Endothelial cell of umbilical vein (primary cell): ENCODE measurements at regions not wholly inside any gene's neighbourhood (a gene's known extent, or its start where the extent isn't known, plus 50 kb on each side); places are given as distances from the start of the nearest gene placed in this dataset.

Source experiments
- BruUV-seq: library from RNA; stranded (reverse); fragments of 400-500 nt; replicated peaks from 2 replicates; lab custom pipeline; 2021; lab: Mats Ljungman, UMichigan
- CTCF ChIA-PET: fragments of 300-600, 350-600 bp; sonication (Branson Sonifier 250); formaldehyde crosslinking; loops from one replicate; lab custom pipeline; 2021; ENCODE audit warnings: antibody characterized with exemption, inconsistent platforms; lab: Charles Lee
- POLR2A ChIA-PET: fragments of 300-600, 350-600 bp; sonication (Branson Sonifier 250); formaldehyde crosslinking; loops from one replicate; lab custom pipeline; 2021; ENCODE audit warnings: antibody characterized with exemption, inconsistent platforms; lab: Charles Lee
- DNase-seq: peaks from one replicate; pipeline ENCODE4 v3.0.0-alpha.2; 2011; ENCODE audit warnings: low read depth, low spot score
- FAIRE-seq: peaks from 2 replicates; lab custom pipeline; 2011; peaks lifted over from hg19 to GRCh38; lab: Jason Lieb, UNC
- H2AFZ ChIP-seq: 2 replicates; pipeline ENCODE4 v1.6.0; 2012; ENCODE audit warnings: low read depth, low read length, control low read depth, inconsistent platforms
- H3K27ac ChIP-seq: 2 replicates; pipeline ENCODE4 v1.5.1; 2011; ENCODE audit warnings: low read depth, mild to moderate bottlenecking, control low read depth, low read length, moderate library complexity; ENCODE audit not compliant: insufficient read depth
- H3K27me3 ChIP-seq, 2 experiments: 2 replicates each; pipeline versions ENCODE4 v1.6.0 to v1.6.1; 2011; ENCODE audit warnings: low read length in 2 of 2, mixed read lengths in 1 of 2; ENCODE audit not compliant: control insufficient read depth in 2 of 2, insufficient read depth in 2 of 2
- H3K36me3 ChIP-seq, 2 experiments: 2 replicates in 1 of 2; 3 replicates in 1 of 2; pipeline ENCODE4 v1.5.1; 2011; ENCODE audit warnings: low read length in 2 of 2, mild to moderate bottlenecking in 1 of 2, moderate library complexity in 1 of 2; ENCODE audit not compliant: control insufficient read depth in 2 of 2, insufficient read depth in 2 of 2; ENCODE audit errors: extremely low read depth in 1 of 2
- H3K4me1 ChIP-seq: 3 replicates; pipeline ENCODE4 v1.5.1; 2011; ENCODE audit warnings: mild to moderate bottlenecking, low read length; ENCODE audit not compliant: control insufficient read depth, insufficient read depth; ENCODE audit errors: extremely low read depth
- H3K4me2 ChIP-seq: 2 replicates; pipeline ENCODE4 v1.6.1; 2011; ENCODE audit warnings: low read length, control low read depth, mixed read lengths; ENCODE audit not compliant: insufficient read depth
- H3K4me3 ChIP-seq, 3 experiments: fragments of 200-600 bp in 1 of 3; sonication (generic), shearing (Covaris generic) in 1 of 3; replicated peaks in 1 of 3; 2 replicates each; pipeline ENCODE4 v1.5.1; 2011 to 2016; ENCODE audit warnings: control low read depth in 3 of 3, low read length in 3 of 3, mild to moderate bottlenecking in 2 of 3, inconsistent platforms in 1 of 3, low read depth in 1 of 3, moderate library complexity in 1 of 3; ENCODE audit not compliant: insufficient read depth in 1 of 3
- H3K79me2 ChIP-seq: 2 replicates; pipeline ENCODE4 v1.6.0; 2012; ENCODE audit warnings: low read length, inconsistent platforms; ENCODE audit not compliant: control insufficient read depth, insufficient read depth
- H3K9ac ChIP-seq: replicated peaks from 2 replicates; pipeline ENCODE3; 2011; ENCODE audit warnings: low read length, control low read depth; ENCODE audit not compliant: insufficient read depth; ENCODE audit errors: extremely low read depth
- H3K9me1 ChIP-seq: replicated peaks from 3 replicates; pipeline ENCODE4 v1.6.0; 2011; ENCODE audit warnings: mild to moderate bottlenecking, low read length; ENCODE audit not compliant: control insufficient read depth, insufficient read depth; ENCODE audit errors: extremely low read depth
- H3K9me3 ChIP-seq: replicated peaks from 2 replicates; pipeline ENCODE4 v1.5.1; 2012; ENCODE audit warnings: low read length, inconsistent platforms; ENCODE audit not compliant: control insufficient read depth, insufficient read depth
- H4K20me1 ChIP-seq: replicated peaks from 2 replicates; pipeline ENCODE3; 2011; ENCODE audit warnings: mild to moderate bottlenecking, low read length; ENCODE audit not compliant: control insufficient read depth, insufficient read depth; ENCODE audit errors: extremely low read depth
- CTCF ChIP-seq, 2 donors: IDR thresholded peaks; 1 replicate in 1 of 2; 2 replicates in 1 of 2; pipeline ENCODE4 v1.5.1; 2011; ENCODE audit warnings: low read length in 2 of 2, mild to moderate bottlenecking in 2 of 2, moderate library complexity in 2 of 2, control low read depth in 1 of 2, inconsistent platforms in 1 of 2, low read depth in 1 of 2; ENCODE audit not compliant: insufficient read depth in 1 of 2; ENCODE audit errors: extremely low read depth in 1 of 2
- EZH2 ChIP-seq: IDR thresholded peaks from 2 replicates; pipeline ENCODE4 v1.6.1; 2012; ENCODE audit warnings: borderline replicate concordance, low read depth, mild to moderate bottlenecking, moderate library complexity, low read length, inconsistent platforms; ENCODE audit not compliant: severe bottlenecking
- JUN ChIP-seq: IDR thresholded peaks from 2 replicates; pipeline ENCODE4 v1.6.1; 2011; ENCODE audit warnings: borderline replicate concordance, low read depth; ENCODE audit not compliant: insufficient read length, insufficient read depth
- POLR2AphosphoS5 ChIP-seq: IDR thresholded peaks from 2 replicates; pipeline ENCODE4 v1.6.1; 2012; ENCODE audit warnings: low read depth, mild to moderate bottlenecking, control low read depth, low read length, moderate library complexity; ENCODE audit not compliant: insufficient read depth
- dilution Hi-C: fragments of 300-500 bp; cut with MboI; formaldehyde crosslinking; loops from one replicate; pipeline ENCODE4 v1.15.0; 2019; ENCODE audit warnings: low sequenced_read_pairs; ENCODE audit not compliant: extremely low pct_ligation_motif_present
- intact Hi-C: fragments of 100-400 bp; cut with micrococcal nuclease; formaldehyde crosslinking; loops from one replicate; pipeline ENCODE4 v1.10.0; 2022

- ChIA-PET POLR2A (no interaction called here), CTCF (interaction anchor here (0.7 to 1.0 kb wide), 2 partner anchors 23 to 204 kb away, joined by 3 read pairs; no protein-coding TSS in a partner anchor)
- TF ChIP-seq CTCF (IDR thresholded peaks at IDR 0.05; ENCODE audit: extremely low read depth in 1 of 2, insufficient read depth in 1 of 2, low read depth in 1 of 2, low read length in 2 of 2) (peak in 1 of 2 donors; percentile 15), EZH2 (no peak), POLR2AphosphoS5 (no peak), JUN (no peak)
- no peaks in the 10 kb centered on the region for H3K27me3 ChIP-seq
- H3K9me1 ChIP-seq: no peaks in the 10 kb centered on the region
- H3K4me3 ChIP-seq: no peak overlapping the region
- intact Hi-C loops (no loop called here), dilution Hi-C loops (no loop called here)
- no peak overlapping the region for H3K4me2 ChIP-seq
- no peak overlapping the region for H3K9ac ChIP-seq
- H3K4me1 ChIP-seq: no peaks in the 10 kb centered on the region
- no peaks in the 10 kb centered on the region for H3K79me2 ChIP-seq
- no peak overlapping the region for H2AFZ ChIP-seq
- H4K20me1 ChIP-seq: no peaks in the 10 kb centered on the region
- no peaks in the 10 kb centered on the region for H3K36me3 ChIP-seq
- FAIRE-seq (no peak), DNase-seq (no peak)
- H3K9me3 ChIP-seq: no peaks in the 10 kb centered on the region
- no TSS peak for BruUV-seq
- H3K27ac ChIP-seq: no peak overlapping the region
These were observed 790.8 kb upstream of the KCND2 start for GRCh38 chr7:119482209-119482608.

GRCh38 chr7:119482671-119483070, 790.3 kb upstream of the KCND2 start:
- no peak for FAIRE-seq
- H3K27ac ChIP-seq: no peak overlapping the region
- DNase-seq: no peak
- H3K4me3 ChIP-seq: no peak overlapping the region
- BruUV-seq: no TSS peak
- TF ChIP-seq EZH2: no peak
- intact Hi-C loops: no loop called here
- H3K9ac ChIP-seq: no peak overlapping the region
- H3K4me1 ChIP-seq: no peaks in the 10 kb centered on the region
- ChIA-PET CTCF (interaction anchor here (1.0 kb wide), 1 partner anchor 23 kb away, joined by 3 read pairs; no protein-coding TSS in a partner anchor), POLR2A (no interaction called here)
- dilution Hi-C loops: no loop called here
- H3K79me2 ChIP-seq: no peaks in the 10 kb centered on the region
- H3K27me3 ChIP-seq: no peaks in the 10 kb centered on the region
- H4K20me1 ChIP-seq: no peaks in the 10 kb centered on the region
- H3K4me2 ChIP-seq: no peak overlapping the region
- no peaks in the 10 kb centered on the region for H3K9me3 ChIP-seq
- H2AFZ ChIP-seq: no peak overlapping the region
- H3K9me1 ChIP-seq: no peaks in the 10 kb centered on the region
- no peaks in the 10 kb centered on the region for H3K36me3 ChIP-seq
